Central memory CD4-positive, alpha-beta T cell (primary cell): ENCODE measurements at regions not wholly inside any gene's neighbourhood (a gene's known extent, or its start where the extent isn't known, plus 50 kb on each side); places are given as distances from the start of the nearest gene placed in this dataset.

Experiments used
- DNase-seq: peaks from one replicate; pipeline ENCODE4 v3.0.0; 2022

- no peak for DNase-seq
Measured at GRCh38 chr3:43995547-43996378, 245.9 kb upstream of the TOPAZ1 start.

- DNase-seq, result no peak
Measured at GRCh38 chr3:43996379-43997301, 245.0 kb upstream of the TOPAZ1 start.

- DNase-seq, result no peak
Measured at GRCh38 chr3:43997316-43997715, 244.4 kb upstream of the TOPAZ1 start.

- DNase-seq, result no peak
Measured at GRCh38 chr3:43997788-43998369, 243.8 kb upstream of the TOPAZ1 start.

- DNase-seq, result no peak
Measured at GRCh38 chr3:43998370-43998835, 243.3 kb upstream of the TOPAZ1 start.

GRCh38 chr3:43998836-43999727, 242.6 kb upstream of the TOPAZ1 start:
- DNase-seq, result no peak

GRCh38 chr3:43999728-44000319, 241.9 kb upstream of the TOPAZ1 start:
- DNase-seq, result no peak

- no peak for DNase-seq
Measured at GRCh38 chr3:44000586-44000985, 241.1 kb upstream of the TOPAZ1 start.

GRCh38 chr3:44001072-44001471, 240.6 kb upstream of the TOPAZ1 start:
- no peak for DNase-seq

- no peak for DNase-seq
Measured at GRCh38 chr3:44003801-44004200, 237.9 kb upstream of the TOPAZ1 start.

- DNase-seq, result no peak
Measured at GRCh38 chr3:44011680-44012079, 230.0 kb upstream of the TOPAZ1 start.

- no peak for DNase-seq
Measured at GRCh38 chr3:44012160-44012899, 229.4 kb upstream of the TOPAZ1 start.

- DNase-seq, result no peak
Measured at GRCh38 chr3:44013967-44014366, 227.7 kb upstream of the TOPAZ1 start.

- DNase-seq, result no peak
Measured at GRCh38 chr3:44015170-44015569, 226.5 kb upstream of the TOPAZ1 start.

GRCh38 chr3:44016818-44017217, 224.9 kb upstream of the TOPAZ1 start:
- no peak for DNase-seq

GRCh38 chr3:44018926-44019325, 222.8 kb upstream of the TOPAZ1 start:
- no peak for DNase-seq

GRCh38 chr3:44019736-44020135, 221.9 kb upstream of the TOPAZ1 start:
- no peak for DNase-seq

- DNase-seq, result no peak
Measured at GRCh38 chr3:44020143-44020542, 221.5 kb upstream of the TOPAZ1 start.

- DNase-seq, result no peak
Measured at GRCh38 chr3:44021651-44022594, 219.8 kb upstream of the TOPAZ1 start.
